ENCODE measurements at regions not wholly inside any gene's neighbourhood (a gene's known extent, or its start where the extent isn't known, plus 50 kb on each side); places are given as distances from the start of the nearest gene placed in this dataset.

GRCh38 chr20:11112832-11113231 lies 439.0 kb upstream of the JAG1 start:
- TF ChIP-seq CTCF (IDR thresholded peaks at IDR 0.05) (no peak), EP300 (IDR thresholded peaks at IDR 0.05) (no peak), POLR2A (IDR thresholded peaks at IDR 0.05; ENCODE audit: low read depth) (no peak), POLR2AphosphoS5 (IDR thresholded peaks at IDR 0.05) (no peak)
- intact Hi-C loops (cut with DNase I): no loop called here
- Histone ChIP-seq H3K27me3 (no peaks in the 10 kb centered on the region), H3K27ac (replicated peaks in 1 of 4) (no peak overlapping the region), H3K4me3 (no peak overlapping the region), H3K9me3 (no peaks in the 10 kb centered on the region), H3K4me1 (peaks cover 0 to 11% (median 0%) of the 10 kb centered on the region in 4 donors), H3K36me3 (no peaks in the 10 kb centered on the region)
- WGBS: 75% methylated on average over 2 of the region's 2 CpGs
- DNase-seq (ENCODE audit: extremely low spot score): no peak

GRCh38 chr20:11114382-11114781 lies 440.6 kb upstream of the JAG1 start:
- H3K4me3 ChIP-seq: no peak overlapping the region
- no peak for DNase-seq (ENCODE audit: extremely low spot score)
- no peak overlapping the region for H3K27ac ChIP-seq (replicated peaks in 1 of 4)
- H3K36me3 ChIP-seq: no peaks in the 10 kb centered on the region
- peaks cover 0 to 3% (median 0%) of the 10 kb centered on the region in 4 donors for H3K4me1 ChIP-seq
- H3K27me3 ChIP-seq: no peaks in the 10 kb centered on the region
- no peak for TF ChIP-seq POLR2AphosphoS5 (IDR thresholded peaks at IDR 0.05)
- no peak for TF ChIP-seq POLR2A (IDR thresholded peaks at IDR 0.05; ENCODE audit: low read depth)
- no peak for TF ChIP-seq CTCF (IDR thresholded peaks at IDR 0.05)
- no peak for TF ChIP-seq EP300 (IDR thresholded peaks at IDR 0.05)
- intact Hi-C loops (cut with DNase I): no loop called here
- no peaks in the 10 kb centered on the region for H3K9me3 ChIP-seq

GRCh38 chr20:11117808-11118528 lies 444.2 kb upstream of the JAG1 start:
- WGBS: 63% methylated on average over 2 of the region's 2 CpGs
- H3K4me3 ChIP-seq: no peak overlapping the region
- H3K27me3 ChIP-seq: no peaks in the 10 kb centered on the region
- no peak overlapping the region for H3K27ac ChIP-seq (replicated peaks in 1 of 4)
- intact Hi-C loops (cut with DNase I): no loop called here
- no peaks in the 10 kb centered on the region for H3K36me3 ChIP-seq
- H3K9me3 ChIP-seq: no peaks in the 10 kb centered on the region
- H3K4me1 ChIP-seq: peaks cover 0 to 3% (median 0%) of the 10 kb centered on the region in 4 donors
- no peak for DNase-seq (ENCODE audit: extremely low spot score)
- TF ChIP-seq POLR2AphosphoS5 (IDR thresholded peaks at IDR 0.05): no peak
- TF ChIP-seq EP300 (IDR thresholded peaks at IDR 0.05): no peak
- no peak for TF ChIP-seq POLR2A (IDR thresholded peaks at IDR 0.05; ENCODE audit: low read depth)
- TF ChIP-seq CTCF (IDR thresholded peaks at IDR 0.05): no peak

- Histone ChIP-seq H3K27ac (replicated peaks in 1 of 4) (no peak overlapping the region), H3K27me3 (no peaks in the 10 kb centered on the region), H3K4me3 (no peak overlapping the region), H3K9me3 (no peaks in the 10 kb centered on the region), H3K36me3 (no peaks in the 10 kb centered on the region), H3K4me1 (peaks cover 0 to 3% (median 0%) of the 10 kb centered on the region in 4 donors)
- intact Hi-C loops (cut with DNase I): no loop called here
- WGBS: 64% methylated on average over 4 of the region's 4 CpGs
- DNase-seq (ENCODE audit: extremely low spot score): no peak
- TF ChIP-seq CTCF (IDR thresholded peaks at IDR 0.05): no peak
- TF ChIP-seq POLR2A (IDR thresholded peaks at IDR 0.05; ENCODE audit: low read depth): no peak
- TF ChIP-seq POLR2AphosphoS5 (IDR thresholded peaks at IDR 0.05): no peak
- TF ChIP-seq EP300 (IDR thresholded peaks at IDR 0.05): no peak
Observed at GRCh38 chr20:11118802-11119380, 445.1 kb upstream of the JAG1 start.
